Fibroblast of gingiva (primary cell): ENCODE measurements at regions not wholly inside any gene's neighbourhood (a gene's known extent, or its start where the extent isn't known, plus 50 kb on each side); places are given as distances from the start of the nearest gene placed in this dataset.

Experiments used
- DNase-seq: peaks from one replicate; pipeline ENCODE4 v3.0.0-alpha.2; 2011; ENCODE audit warnings: low read depth

GRCh38 chr16:73743665-73744496, 552.7 kb upstream of the PSMD7 start:
- no peak for DNase-seq

- DNase-seq: no peak
These were observed 557.4 kb upstream of the PSMD7 start for GRCh38 chr16:73739049-73739769.

DNA sequence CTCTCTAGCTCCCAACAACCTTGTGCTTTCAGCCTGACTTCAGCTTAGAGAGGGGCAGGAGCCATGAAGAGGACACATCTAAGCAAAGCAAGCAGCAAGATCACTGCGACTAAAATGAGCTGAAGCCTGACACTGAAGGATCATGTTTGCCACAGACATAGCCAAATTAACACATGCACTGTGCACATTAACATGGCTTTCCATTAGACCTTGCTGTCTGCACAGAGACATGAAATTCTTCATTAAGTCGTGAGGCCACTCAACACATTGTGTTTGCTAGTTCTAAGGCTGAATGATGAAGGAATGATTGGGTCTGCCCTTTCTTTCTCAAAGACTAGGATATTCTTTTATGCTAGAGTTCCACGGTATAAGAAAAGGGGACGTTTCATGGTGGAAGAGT, 558.3 kb upstream of the PSMD7 start:
- no peak for DNase-seq

- no peak for DNase-seq
These were observed 559.0 kb upstream of the PSMD7 start for GRCh38 chr16:73737637-73738036.

DNA sequence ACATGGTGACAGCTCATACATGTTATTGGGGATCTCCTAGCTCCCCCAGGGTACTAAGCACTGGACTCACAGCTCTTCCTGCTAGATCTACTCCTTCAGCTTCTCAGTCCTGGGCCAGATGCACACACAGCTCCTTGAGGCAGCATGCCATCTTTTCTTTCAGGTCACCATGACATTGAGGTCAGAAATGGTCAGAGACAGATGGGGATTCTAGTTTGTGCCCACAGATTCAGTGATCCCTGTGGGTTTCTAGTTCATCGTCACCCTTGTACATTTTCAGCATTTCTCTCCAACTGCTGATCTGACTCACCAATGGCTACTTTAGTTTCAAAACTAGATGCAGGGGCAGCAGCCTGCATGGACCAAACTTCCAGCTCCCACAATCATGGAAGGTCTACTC, 560.7 kb upstream of the PSMD7 start:
- no peak for DNase-seq

DNA sequence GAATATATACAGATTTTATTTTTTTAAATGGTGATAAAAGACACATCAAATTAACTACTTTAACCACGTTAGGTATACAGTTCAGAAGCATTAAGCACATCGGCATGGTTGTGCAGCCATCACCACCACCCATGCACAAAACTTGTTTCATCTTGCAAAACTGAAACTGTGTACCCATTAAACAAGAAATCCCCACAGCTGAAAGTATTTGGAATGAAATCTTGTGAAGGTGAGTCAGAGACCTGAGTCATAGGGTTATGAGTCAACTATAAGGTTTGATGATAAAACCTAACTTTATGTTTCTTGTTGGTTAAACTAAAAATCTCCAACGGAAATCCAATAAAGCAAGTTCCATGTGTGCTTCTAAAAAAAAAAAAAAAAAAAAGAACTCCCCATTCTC, 561.6 kb upstream of the PSMD7 start:
- no peak for DNase-seq

DNA sequence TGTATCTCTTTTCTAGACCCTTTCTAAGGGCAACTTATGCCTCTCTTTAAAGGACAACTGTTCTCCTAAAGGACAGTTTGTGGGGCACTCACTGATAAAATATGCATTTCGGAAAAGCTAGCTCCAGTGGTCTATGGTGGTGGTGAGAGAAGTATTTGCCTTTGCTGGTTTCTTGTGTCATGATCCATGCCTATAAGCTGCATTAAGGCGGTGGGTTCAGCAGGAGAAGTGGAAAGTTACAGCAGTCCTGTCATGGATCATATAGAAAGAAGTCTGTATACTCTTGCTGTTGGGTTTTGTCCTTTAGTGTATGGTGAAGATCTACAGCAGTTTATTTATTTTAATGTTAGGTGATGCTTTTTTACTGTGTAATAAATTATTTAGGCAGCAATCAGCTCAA, 563.9 kb upstream of the PSMD7 start:
- DNase-seq: no peak

- DNase-seq: no peak
These were observed 564.5 kb upstream of the PSMD7 start for GRCh38 chr16:73732143-73732542.

DNA sequence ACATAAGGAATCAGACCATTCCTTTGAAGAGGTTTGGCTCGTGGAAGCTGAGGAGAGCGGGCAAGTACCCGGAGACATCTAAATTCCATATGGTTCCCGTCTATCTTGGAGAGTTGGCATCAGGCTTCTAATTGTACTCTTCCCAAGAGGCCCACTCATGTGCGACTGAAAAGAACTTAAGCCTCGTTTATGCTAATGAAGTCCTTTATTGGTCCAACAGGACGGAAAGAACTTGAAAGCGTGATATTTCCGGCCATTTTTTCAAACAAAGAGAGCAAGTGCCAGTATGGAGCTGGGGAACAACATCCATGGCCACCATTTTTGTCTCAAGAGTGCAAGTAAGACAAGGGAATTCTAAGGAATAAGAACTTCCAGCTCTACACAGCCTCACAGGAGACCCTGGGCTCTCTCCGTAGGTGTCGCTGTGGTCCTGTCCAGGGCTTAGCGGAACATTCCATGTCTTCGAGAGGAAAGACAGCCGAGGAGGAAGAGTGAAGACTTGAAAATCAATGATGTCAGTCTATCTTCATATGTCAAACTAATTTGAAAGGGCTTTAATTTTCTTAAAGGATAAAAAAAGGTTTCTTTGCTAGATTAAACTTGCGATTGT, 566.0 kb upstream of the PSMD7 start:
- DNase-seq: no peak

GRCh38 chr16:73725156-73725555, 571.5 kb upstream of the PSMD7 start:
- no peak for DNase-seq

DNA sequence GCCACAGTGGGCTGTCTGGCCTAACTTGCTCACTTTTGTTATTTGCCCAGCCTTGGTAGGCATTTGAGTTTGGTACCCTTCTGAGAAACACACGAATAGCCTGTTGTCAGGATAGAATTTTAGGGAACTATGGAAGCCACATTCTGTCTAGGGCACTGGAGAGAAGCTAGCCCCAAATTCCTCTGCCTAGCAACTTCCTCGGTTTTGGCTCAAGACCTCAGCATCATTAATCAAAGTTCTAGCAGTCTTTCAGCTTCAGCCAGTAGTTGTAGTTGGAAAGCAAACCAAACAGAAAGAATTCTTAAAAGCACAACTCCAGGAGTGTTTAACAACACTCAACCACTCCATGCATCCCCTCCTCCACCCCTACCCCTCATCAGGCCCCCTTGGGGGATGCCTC, 572.1 kb upstream of the PSMD7 start:
- no peak for DNase-seq

- DNase-seq: no peak
These were observed 579.2 kb upstream of the PSMD7 start for GRCh38 chr16:73717266-73717974.

GRCh38 chr16:73714976-73715375, 581.6 kb upstream of the PSMD7 start:
- DNase-seq: no peak

DNA sequence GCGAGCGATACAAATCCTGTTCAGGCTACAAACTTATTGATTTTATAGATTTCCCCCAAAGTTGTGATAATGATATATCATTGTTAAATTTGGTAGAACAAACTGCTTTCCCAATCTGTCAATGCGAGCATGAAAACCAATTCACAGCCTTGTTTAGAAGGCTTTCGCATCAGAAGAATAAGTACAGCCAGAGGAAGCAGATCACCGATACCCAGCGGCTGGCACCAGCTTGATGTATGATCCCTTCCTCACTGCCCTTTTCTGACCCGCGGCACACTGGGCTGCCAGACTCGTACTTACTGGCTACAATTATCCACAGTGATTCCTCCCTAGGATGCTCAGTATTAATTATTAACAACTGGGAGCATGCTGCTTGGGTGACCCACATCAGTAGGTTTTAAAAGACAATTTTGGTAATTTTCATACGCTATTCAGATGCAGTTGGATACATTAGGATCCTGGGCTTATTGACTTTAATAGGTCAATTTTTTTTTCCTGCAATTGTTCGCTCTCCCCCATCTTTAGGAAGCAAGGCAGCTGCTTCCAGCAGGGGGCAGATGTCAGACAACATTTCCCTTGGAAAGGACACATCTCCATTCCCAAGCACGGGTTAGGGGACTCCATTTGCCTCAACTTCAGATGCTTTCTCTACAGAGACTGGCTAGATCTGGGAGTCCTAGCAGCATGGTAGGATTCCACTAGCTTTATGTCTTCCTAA, 582.7 kb upstream of the PSMD7 start:
- DNase-seq: no peak

- no peak for DNase-seq
These were observed 583.4 kb upstream of the PSMD7 start for GRCh38 chr16:73713251-73713650.

- DNase-seq: no peak
These were observed 585.1 kb upstream of the PSMD7 start for GRCh38 chr16:73711406-73712080.

GRCh38 chr16:73710526-73710925, 586.1 kb upstream of the PSMD7 start:
- no peak for DNase-seq

DNA sequence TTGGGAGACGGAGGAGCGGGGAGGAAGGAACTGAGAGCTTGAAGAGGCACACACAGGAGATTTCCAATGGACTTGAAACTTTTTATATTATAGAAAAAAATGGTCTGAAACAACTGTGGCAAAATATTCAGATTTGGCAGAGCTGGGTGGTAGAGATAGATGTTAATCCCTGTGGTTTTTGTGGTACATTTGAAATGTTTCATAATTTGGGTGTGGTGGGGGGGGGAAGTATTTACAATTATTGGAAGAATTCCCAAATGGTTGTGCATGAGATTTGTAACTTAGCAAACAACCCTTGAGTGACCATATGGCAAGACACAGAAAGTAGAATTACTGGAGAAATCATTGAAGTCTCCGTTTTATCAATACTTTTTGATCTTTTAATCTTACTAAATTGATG, 588.8 kb upstream of the PSMD7 start:
- DNase-seq: no peak

DNA sequence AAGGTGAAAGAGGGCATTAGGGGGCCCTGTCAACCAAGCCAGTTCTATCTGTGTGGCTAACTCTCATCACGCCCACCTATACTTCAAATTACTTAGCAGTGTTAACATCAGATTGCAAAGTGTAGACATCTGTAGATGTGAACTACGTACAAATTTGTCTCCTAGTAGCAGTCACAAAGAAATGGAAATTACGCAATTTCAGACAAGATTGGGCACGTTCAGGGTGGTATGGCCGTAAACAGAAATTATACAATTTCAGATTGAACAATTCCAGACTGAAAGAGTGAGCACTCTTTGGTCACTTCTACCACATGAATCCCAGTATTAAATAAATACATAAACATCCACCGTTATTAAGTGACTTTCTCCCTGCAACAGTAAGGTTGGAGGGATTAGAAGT, 592.7 kb upstream of the PSMD7 start:
- no peak for DNase-seq

- DNase-seq: no peak
These were observed 599.3 kb upstream of the PSMD7 start for GRCh38 chr16:73697336-73697735.

GRCh38 chr16:73692861-73693260, 603.8 kb upstream of the PSMD7 start:
- no peak for DNase-seq
